ENCODE measurements at regions not wholly inside any gene's neighbourhood (a gene's known extent, or its start where the extent isn't known, plus 50 kb on each side); places are given as distances from the start of the nearest gene placed in this dataset.

DNA sequence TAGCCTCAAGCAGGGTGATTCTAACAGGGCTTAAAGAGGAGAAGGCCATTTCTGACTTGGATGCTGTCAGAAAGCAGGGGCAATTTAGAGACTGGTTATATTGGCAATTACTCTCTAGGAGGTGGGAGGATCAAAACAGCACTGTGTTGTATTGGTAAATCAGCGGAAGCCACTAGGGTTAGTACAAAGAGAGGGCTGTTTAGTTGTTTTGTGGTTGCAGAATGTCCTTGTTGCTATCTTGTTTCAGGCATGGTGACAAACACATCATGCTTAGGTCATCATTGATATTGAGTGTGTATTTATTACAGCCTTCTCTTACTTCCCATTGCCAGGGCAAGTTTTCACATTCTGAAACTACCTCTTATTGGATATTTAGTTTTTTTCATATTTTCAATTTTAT is 165.3 kb downstream of the TAF11L14 start:
- ATAC-seq, result no peak
- H3K27ac Mint-ChIP-seq, result no peak overlapping the region
- no peaks in the 10 kb centered on the region for H3K9me3 Mint-ChIP-seq
- H2AFZ ChIP-seq, result 0 out of 2 replicates have a peak overlapping the region, but pooled peaks have one; percentile 30
- no peaks in the 10 kb centered on the region for H3F3A ChIP-seq (replicated peaks; ENCODE audit: low read depth)
- H3K4me2 ChIP-seq, result no peak overlapping the region
- H3K4me3 ChIP-seq, result no peak overlapping the region
- H3K4me1 ChIP-seq (ENCODE audit: insufficient read depth), result peaks cover 9% of the 10 kb centered on the region; the same call in 1 of the 2 replicates
- H3K27me3 Mint-ChIP-seq (ENCODE audit: insufficient read depth, low read depth, poor library complexity), result peaks cover 2% of the 10 kb centered on the region
- TF ChIP-seq EZH2 (IDR thresholded peaks at IDR 0.05; ENCODE audit: low read depth, unreplicated experiment) (no peak), JUNB (IDR thresholded peaks at IDR 0.05; ENCODE audit: unreplicated experiment) (no peak), EZH2phosphoT487 (IDR thresholded peaks at IDR 0.05; ENCODE audit: unreplicated experiment) (no peak), POLR2AphosphoS5 (IDR thresholded peaks at IDR 0.05; ENCODE audit: low read depth) (no peak)
- TF ChIP-seq, protein P1, sequence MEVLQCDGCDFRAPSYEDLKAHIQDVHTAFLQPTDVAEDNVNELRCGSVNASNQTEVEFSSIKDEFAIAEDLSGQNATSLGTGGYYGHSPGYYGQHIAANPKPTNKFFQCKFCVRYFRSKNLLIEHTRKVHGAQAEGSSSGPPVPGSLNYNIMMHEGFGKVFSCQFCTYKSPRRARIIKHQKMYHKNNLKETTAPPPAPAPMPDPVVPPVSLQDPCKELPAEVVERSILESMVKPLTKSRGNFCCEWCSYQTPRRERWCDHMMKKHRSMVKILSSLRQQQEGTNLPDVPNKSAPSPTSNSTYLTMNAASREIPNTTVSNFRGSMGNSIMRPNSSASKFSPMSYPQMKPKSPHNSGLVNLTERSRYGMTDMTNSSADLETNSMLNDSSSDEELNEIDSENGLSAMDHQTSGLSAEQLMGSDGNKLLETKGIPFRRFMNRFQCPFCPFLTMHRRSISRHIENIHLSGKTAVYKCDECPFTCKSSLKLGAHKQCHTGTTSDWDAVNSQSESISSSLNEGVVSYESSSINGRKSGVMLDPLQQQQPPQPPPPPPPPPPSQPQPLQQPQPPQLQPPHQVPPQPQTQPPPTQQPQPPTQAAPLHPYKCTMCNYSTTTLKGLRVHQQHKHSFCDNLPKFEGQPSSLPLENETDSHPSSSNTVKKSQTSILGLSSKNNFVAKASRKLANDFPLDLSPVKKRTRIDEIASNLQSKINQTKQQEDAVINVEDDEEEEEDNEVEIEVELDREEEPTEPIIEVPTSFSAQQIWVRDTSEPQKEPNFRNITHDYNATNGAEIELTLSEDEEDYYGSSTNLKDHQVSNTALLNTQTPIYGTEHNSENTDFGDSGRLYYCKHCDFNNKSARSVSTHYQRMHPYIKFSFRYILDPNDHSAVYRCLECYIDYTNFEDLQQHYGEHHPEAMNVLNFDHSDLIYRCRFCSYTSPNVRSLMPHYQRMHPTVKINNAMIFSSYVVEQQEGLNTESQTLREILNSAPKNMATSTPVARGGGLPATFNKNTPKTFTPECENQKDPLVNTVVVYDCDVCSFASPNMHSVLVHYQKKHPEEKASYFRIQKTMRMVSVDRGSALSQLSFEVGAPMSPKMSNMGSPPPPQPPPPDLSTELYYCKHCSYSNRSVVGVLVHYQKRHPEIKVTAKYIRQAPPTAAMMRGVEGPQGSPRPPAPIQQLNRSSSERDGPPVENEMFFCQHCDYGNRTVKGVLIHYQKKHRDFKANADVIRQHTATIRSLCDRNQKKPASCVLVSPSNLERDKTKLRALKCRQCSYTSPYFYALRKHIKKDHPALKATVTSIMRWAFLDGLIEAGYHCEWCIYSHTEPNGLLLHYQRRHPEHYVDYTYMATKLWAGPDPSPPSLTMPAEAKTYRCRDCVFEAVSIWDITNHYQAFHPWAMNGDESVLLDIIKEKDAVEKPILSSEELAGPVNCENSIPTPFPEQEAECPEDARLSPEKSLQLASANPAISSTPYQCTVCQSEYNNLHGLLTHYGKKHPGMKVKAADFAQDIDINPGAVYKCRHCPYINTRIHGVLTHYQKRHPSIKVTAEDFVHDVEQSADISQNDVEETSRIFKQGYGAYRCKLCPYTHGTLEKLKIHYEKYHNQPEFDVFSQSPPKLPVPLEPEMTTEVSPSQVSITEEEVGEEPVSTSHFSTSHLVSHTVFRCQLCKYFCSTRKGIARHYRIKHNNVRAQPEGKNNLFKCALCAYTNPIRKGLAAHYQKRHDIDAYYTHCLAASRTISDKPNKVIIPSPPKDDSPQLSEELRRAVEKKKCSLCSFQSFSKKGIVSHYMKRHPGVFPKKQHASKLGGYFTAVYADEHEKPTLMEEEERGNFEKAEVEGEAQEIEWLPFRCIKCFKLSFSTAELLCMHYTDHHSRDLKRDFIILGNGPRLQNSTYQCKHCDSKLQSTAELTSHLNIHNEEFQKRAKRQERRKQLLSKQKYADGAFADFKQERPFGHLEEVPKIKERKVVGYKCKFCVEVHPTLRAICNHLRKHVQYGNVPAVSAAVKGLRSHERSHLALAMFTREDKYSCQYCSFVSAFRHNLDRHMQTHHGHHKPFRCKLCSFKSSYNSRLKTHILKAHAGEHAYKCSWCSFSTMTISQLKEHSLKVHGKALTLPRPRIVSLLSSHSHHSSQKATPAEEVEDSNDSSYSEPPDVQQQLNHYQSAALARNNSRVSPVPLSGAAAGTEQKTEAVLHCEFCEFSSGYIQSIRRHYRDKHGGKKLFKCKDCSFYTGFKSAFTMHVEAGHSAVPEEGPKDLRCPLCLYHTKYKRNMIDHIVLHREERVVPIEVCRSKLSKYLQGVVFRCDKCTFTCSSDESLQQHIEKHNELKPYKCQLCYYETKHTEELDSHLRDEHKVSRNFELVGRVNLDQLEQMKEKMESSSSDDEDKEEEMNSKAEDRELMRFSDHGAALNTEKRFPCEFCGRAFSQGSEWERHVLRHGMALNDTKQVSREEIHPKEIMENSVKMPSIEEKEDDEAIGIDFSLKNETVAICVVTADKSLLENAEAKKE (CRISPR knock-in tag; IDR thresholded peaks at IDR 0.05), result no peak
- no peak overlapping the region for H3K4me3 Mint-ChIP-seq
- no peaks in the 10 kb centered on the region for H4K20me1 ChIP-seq (replicated peaks; ENCODE audit: insufficient read depth)
- no peak overlapping the region for H3K27ac ChIP-seq (ENCODE audit: low read depth)
- H3K4me1 Mint-ChIP-seq, result peaks cover 19% of the 10 kb centered on the region; the same call in 2 of the 3 replicates
- DNase-seq (ENCODE audit: low spot score), result no peak
- H3K9me2 ChIP-seq (ENCODE audit: insufficient read depth), result no peaks in the 10 kb centered on the region
- no peaks in the 10 kb centered on the region for H3K27me3 ChIP-seq (ENCODE audit: insufficient read depth)
- no peaks in the 10 kb centered on the region for H3K36me3 Mint-ChIP-seq (ENCODE audit: low read depth)
- no peaks in the 10 kb centered on the region for H3K79me2 ChIP-seq (replicated peaks; ENCODE audit: insufficient read depth)
- H3K36me3 ChIP-seq (ENCODE audit: insufficient read depth), result no peaks in the 10 kb centered on the region

- H3K36me3 Mint-ChIP-seq (ENCODE audit: low read depth), result no peaks in the 10 kb centered on the region
- H3K27me3 Mint-ChIP-seq (ENCODE audit: insufficient read depth, low read depth, poor library complexity), result peaks cover 2% of the 10 kb centered on the region
- H4K20me1 ChIP-seq (replicated peaks; ENCODE audit: insufficient read depth), result no peaks in the 10 kb centered on the region
- TF ChIP-seq CTCF (conservative IDR thresholded peaks at IDR 0.05; ENCODE audit: low read depth in 2 of 2) (no peak), JUNB (IDR thresholded peaks at IDR 0.05; ENCODE audit: unreplicated experiment) (no peak), POLR2AphosphoS5 (IDR thresholded peaks at IDR 0.05; ENCODE audit: low read depth) (no peak)
- H3K4me3 ChIP-seq, result no peak overlapping the region
- no peaks in the 10 kb centered on the region for H3K27me3 ChIP-seq (ENCODE audit: insufficient read depth)
- no peaks in the 10 kb centered on the region for H3K79me2 ChIP-seq (replicated peaks; ENCODE audit: insufficient read depth)
- peaks cover 19% of the 10 kb centered on the region; the same call in 2 of the 3 replicates for H3K4me1 Mint-ChIP-seq
- no peaks in the 10 kb centered on the region for H3K36me3 ChIP-seq (ENCODE audit: insufficient read depth)
- no peak overlapping the region for H3K27ac Mint-ChIP-seq
- no peaks in the 10 kb centered on the region for H3K9me2 ChIP-seq (ENCODE audit: insufficient read depth)
- DNase-seq (ENCODE audit: low spot score), result no peak
- H2AFZ ChIP-seq, result no peak overlapping the region
- H3K9me3 Mint-ChIP-seq, result no peaks in the 10 kb centered on the region
- no peak for ATAC-seq
- peaks cover 9% of the 10 kb centered on the region; the same call in 1 of the 2 replicates for H3K4me1 ChIP-seq (ENCODE audit: insufficient read depth)
- H3F3A ChIP-seq (replicated peaks; ENCODE audit: low read depth), result no peaks in the 10 kb centered on the region
- H3K4me2 ChIP-seq, result no peak overlapping the region
- no peak overlapping the region for H3K27ac ChIP-seq (ENCODE audit: low read depth)
- H3K4me3 Mint-ChIP-seq, result no peak overlapping the region
These were observed 167.3 kb downstream of the TAF11L14 start for GRCh38 chr5:17801595-17801994.
